HEK293T (cell line): ENCODE measurements at regions not wholly inside any gene's neighbourhood (a gene's known extent, or its start where the extent isn't known, plus 50 kb on each side); places are given as distances from the start of the nearest gene placed in this dataset.

Source experiments
- ARNT ChIP-seq: fragments of 450-650 bp; IDR thresholded peaks from 2 replicates; pipeline ENCODE4 v1.6.1; 2017; ENCODE audit warnings: mild to moderate bottlenecking
- PKNOX1 ChIP-seq: fragments of 450-650 bp; IDR thresholded peaks from 2 replicates; pipeline ENCODE4 v1.6.1; 2016

- TF ChIP-seq ARNT (no peak), PKNOX1 (no peak)
These were observed 228.5 kb upstream of the MME start for GRCh38 chr3:154851644-154852043.
